CD14-positive monocyte (primary cell): ENCODE measurements at regions not wholly inside any gene's neighbourhood (a gene's known extent, or its start where the extent isn't known, plus 50 kb on each side); places are given as distances from the start of the nearest gene placed in this dataset.

Source experiments
- DNase-seq, 3 donors: peaks; one replicate each; pipeline ENCODE4 v3.0.0-alpha.2; 2011 to 2022
- H2AFZ ChIP-seq: 2 replicates; pipeline ENCODE4 v1.6.0; 2012; ENCODE audit warnings: mild to moderate bottlenecking, low read depth, low read length, inconsistent platforms; ENCODE audit not compliant: insufficient read depth, poor library complexity, severe bottlenecking
- H3K27ac ChIP-seq, 2 donors: 1 replicate in 1 of 2; 2 replicates in 1 of 2; pipeline ENCODE4 v1.5.1; 2012 to 2013; ENCODE audit warnings: low read length in 2 of 2, control low read depth in 1 of 2, inconsistent platforms in 1 of 2, low read depth in 1 of 2, mild to moderate bottlenecking in 1 of 2
- H3K27me3 ChIP-seq, 2 donors: one replicate each; pipeline versions ENCODE4 v1.6.0 to v1.6.1; 2011 to 2013; ENCODE audit warnings: low read length in 2 of 2; ENCODE audit not compliant: control insufficient read depth in 2 of 2, insufficient read depth in 2 of 2
- H3K36me3 ChIP-seq, 2 donors: replicated peaks in 1 of 2; 1 replicate in 1 of 2; 2 replicates in 1 of 2; pipeline versions ENCODE4 v1.5.1 to v1.6.1; 2012 to 2013; ENCODE audit warnings: low read length in 2 of 2, control low read depth in 1 of 2, inconsistent platforms in 1 of 2, mild to moderate bottlenecking in 1 of 2; ENCODE audit not compliant: insufficient read depth in 2 of 2, control insufficient read depth in 1 of 2
- H3K4me1 ChIP-seq, 2 donors: 1 replicate in 1 of 2; 2 replicates in 1 of 2; pipeline versions ENCODE4 v1.5.1 to v1.6.1; 2012 to 2013; ENCODE audit warnings: low read length in 2 of 2, control low read depth in 1 of 2, inconsistent platforms in 1 of 2, mild to moderate bottlenecking in 1 of 2, moderate library complexity in 1 of 2; ENCODE audit not compliant: insufficient read depth in 2 of 2, control insufficient read depth in 1 of 2
- H3K4me2 ChIP-seq: replicated peaks from 2 replicates; pipeline ENCODE3; 2012; ENCODE audit warnings: low read length, moderate library complexity, mild to moderate bottlenecking; ENCODE audit not compliant: poor library complexity, severe bottlenecking; ENCODE audit errors: extremely low read depth
- H3K4me3 ChIP-seq, 3 experiments: fragments of 200-600 bp in 1 of 3; sonication (generic) in 1 of 3; replicated peaks in 1 of 3; 1 replicate in 2 of 3; 2 replicates in 1 of 3; pipeline ENCODE4 v1.5.1; 2011 to 2013; ENCODE audit warnings: low read length in 3 of 3, mild to moderate bottlenecking in 3 of 3, control low read depth in 2 of 3, low read depth in 2 of 3, inconsistent platforms in 1 of 3, moderate library complexity in 1 of 3
- H3K79me2 ChIP-seq: 2 replicates; pipeline ENCODE4 v1.6.0; 2012; ENCODE audit warnings: mild to moderate bottlenecking, control low read depth, inconsistent platforms, low read length, moderate library complexity; ENCODE audit not compliant: insufficient read depth
- H3K9ac ChIP-seq: 2 replicates; pipeline ENCODE4 v1.6.0; 2017; ENCODE audit warnings: low read length, mild to moderate bottlenecking; ENCODE audit not compliant: insufficient read depth, poor library complexity, severe bottlenecking
- H3K9me3 ChIP-seq, 2 donors: replicated peaks in 1 of 2; 1 replicate in 1 of 2; 2 replicates in 1 of 2; pipeline versions ENCODE4 v1.5.1 to v1.6.1; 2012 to 2013; ENCODE audit warnings: low read length in 2 of 2, control low read depth in 1 of 2; ENCODE audit not compliant: control insufficient read depth in 1 of 2, insufficient read depth in 1 of 2
- H4K20me1 ChIP-seq: 2 replicates; pipeline ENCODE4 v1.6.0; 2012; ENCODE audit warnings: mild to moderate bottlenecking, low read length, control low read depth, moderate library complexity; ENCODE audit not compliant: insufficient read depth
- H3K27ac Mint-ChIP-seq, 7 donors: one replicate each; pipeline ENCODE4 v1.8.0; 2020; ENCODE audit warnings: mild to moderate bottlenecking in 7 of 7, mixed read lengths in 7 of 7, moderate library complexity in 6 of 7, inconsistent platforms in 2 of 7
- H3K27me3 Mint-ChIP-seq, 3 donors: one replicate each; pipeline ENCODE4 v1.8.0; 2021 to 2022; ENCODE audit warnings: low read depth in 3 of 3, mild to moderate bottlenecking in 3 of 3, mixed read lengths in 3 of 3, moderate library complexity in 3 of 3, inconsistent platforms in 1 of 3
- H3K36me3 Mint-ChIP-seq, 2 donors: one replicate each; pipeline ENCODE4 v1.8.0; 2020; ENCODE audit warnings: mixed read lengths in 2 of 2, inconsistent platforms in 1 of 2, mild to moderate bottlenecking in 1 of 2
- H3K4me1 Mint-ChIP-seq: one replicate; pipeline ENCODE4 v1.8.0; 2020; ENCODE audit warnings: mild to moderate bottlenecking, mixed read lengths
- H3K4me3 Mint-ChIP-seq, 2 donors: one replicate each; pipeline ENCODE4 v1.8.0; 2020; ENCODE audit warnings: mild to moderate bottlenecking in 2 of 2, mixed read lengths in 2 of 2, moderate library complexity in 1 of 2
- H3K9me3 Mint-ChIP-seq, 7 donors: one replicate each; pipeline ENCODE4 v1.8.0; 2020 to 2022; ENCODE audit warnings: mixed read lengths in 7 of 7, mild to moderate bottlenecking in 6 of 7, moderate library complexity in 6 of 7, inconsistent platforms in 2 of 7
- CTCF ChIP-seq: fragments of 200-600 bp; IDR thresholded peaks from one replicate; pipeline ENCODE4 v1.8.0; 2022; ENCODE audit warnings: antibody characterized with exemption, mild to moderate bottlenecking
- WGBS: methylation state at CpG from one replicate; pipeline ENCODE4 v1.1.5; 2013; ENCODE audit warnings: missing lambda C conversion rate; ENCODE audit not compliant: insufficient coverage; 5-methylcytosine and 5-hydroxymethylcytosine counted together
- intact Hi-C, 2 donors: fragments of 100-400 bp; cut with micrococcal nuclease; formaldehyde crosslinking; loops; one replicate each; pipeline versions ENCODE4 v1.15.0 to v1.15.1; 2023

DNA sequence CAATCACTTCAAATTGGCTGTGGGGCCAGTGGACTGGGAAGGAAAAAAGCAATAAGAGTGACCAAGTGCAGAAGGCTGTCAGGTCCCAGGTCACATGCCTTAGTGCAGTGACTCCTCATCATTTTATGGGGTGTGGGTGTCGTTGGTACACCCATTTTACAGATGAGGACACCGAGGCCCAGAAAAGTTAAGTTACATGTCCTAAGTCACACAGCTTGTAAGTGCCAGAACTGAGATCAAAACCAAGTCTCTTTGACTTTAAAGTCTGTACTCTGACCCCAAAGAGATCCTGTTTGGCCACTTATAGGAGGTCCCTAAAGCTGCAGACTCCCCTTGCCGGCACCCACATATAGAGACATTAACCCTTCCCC is 63.0 kb upstream of the POLG start:
- DNase-seq, result no peak
- no peak overlapping the region for H3K4me3 Mint-ChIP-seq
- 63% methylated on average over 3 of the region's 3 CpGs for WGBS
- H3K4me3 ChIP-seq, result no peak overlapping the region
- H3K79me2 ChIP-seq, result no peaks in the 10 kb centered on the region
- intact Hi-C loops, result loop anchor here in 1 of 2 donors (5.0 kb wide), 1 partner anchor 35 kb away; no protein-coding TSS in a partner anchor
- no peaks in the 10 kb centered on the region for H3K36me3 ChIP-seq
- H3K27ac Mint-ChIP-seq, result no peak overlapping the region
- H3K36me3 Mint-ChIP-seq, result peaks cover 3 to 19% of the 10 kb centered on the region in 2 donors
- no peak overlapping the region for H3K9ac ChIP-seq
- H3K4me1 ChIP-seq, result peaks cover 83 to 89% of the 10 kb centered on the region in 2 donors
- H2AFZ ChIP-seq, result no peak overlapping the region
- no peaks in the 10 kb centered on the region for H4K20me1 ChIP-seq
- H3K27ac ChIP-seq, result no peak overlapping the region
- peaks cover 0 to 10% (median 3%) of the 10 kb centered on the region in 7 donors for H3K9me3 Mint-ChIP-seq
- no peak for TF ChIP-seq CTCF
- peaks cover 79% of the 10 kb centered on the region for H3K4me1 Mint-ChIP-seq
- H3K27me3 ChIP-seq, result peaks cover 14 to 37% of the 10 kb centered on the region in 2 donors
- H3K4me2 ChIP-seq, result no peak overlapping the region
- H3K27me3 Mint-ChIP-seq, result peaks cover 31 to 63% (median 55%) of the 10 kb centered on the region in 3 donors
- no peaks in the 10 kb centered on the region for H3K9me3 ChIP-seq

DNA sequence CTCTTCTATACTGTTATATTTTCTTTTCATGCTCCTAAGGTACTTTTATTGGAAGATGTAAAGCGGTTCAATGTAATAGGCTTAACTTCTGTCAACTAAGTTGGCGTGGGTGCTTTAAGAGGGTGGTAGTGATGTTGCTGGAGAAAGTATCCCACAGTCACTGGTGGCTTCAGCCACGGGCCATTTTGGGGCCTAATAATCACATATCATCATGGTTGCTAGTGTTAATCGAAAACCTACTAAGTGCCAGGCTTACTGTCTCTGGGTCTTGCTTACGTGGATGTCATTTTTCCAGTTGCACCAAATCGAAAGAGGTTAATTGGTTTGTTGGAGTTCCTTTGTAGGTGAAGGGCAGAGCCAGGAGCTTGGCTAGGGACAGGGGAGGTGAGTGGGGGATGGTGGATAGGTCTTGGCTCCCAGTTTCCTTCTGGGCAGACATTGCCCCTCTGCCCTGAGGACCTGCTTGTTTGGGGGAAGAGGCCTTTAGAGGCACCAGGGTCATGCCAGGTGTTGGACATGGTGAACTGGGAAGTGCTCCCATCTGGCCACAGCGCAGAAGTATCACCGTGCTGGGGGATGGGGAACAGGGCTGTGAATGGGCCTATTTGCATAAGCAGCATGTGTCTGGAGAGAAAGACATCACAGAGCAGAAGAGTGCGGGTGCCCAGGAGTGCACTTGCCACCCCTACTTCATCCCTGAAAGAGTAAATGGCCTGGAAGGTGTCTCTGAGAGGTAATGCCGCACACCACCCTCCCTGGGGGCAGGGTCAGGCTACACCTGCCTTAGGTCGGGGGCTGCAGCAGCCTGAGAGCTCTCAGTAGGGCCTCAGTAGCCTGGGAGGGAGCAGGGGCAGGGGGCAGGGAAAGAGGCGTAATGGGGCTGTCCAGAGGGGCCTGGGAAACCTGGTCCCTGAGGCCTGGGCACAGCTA is 62.4 kb upstream of the POLG start:
- Histone ChIP-seq H3K4me2 (peak overlapping the region; percentile 49), H4K20me1 (no peaks in the 10 kb centered on the region), H3K79me2 (no peaks in the 10 kb centered on the region), H3K27me3 (peaks cover 14 to 33% of the 10 kb centered on the region in 2 donors), H2AFZ (no peak overlapping the region), H3K4me3 (no peak overlapping the region), H3K9me3 (no peaks in the 10 kb centered on the region), H3K9ac (no peak overlapping the region), H3K36me3 (no peaks in the 10 kb centered on the region), H3K4me1 (peaks cover 76 to 87% of the 10 kb centered on the region in 2 donors), H3K27ac (no peak overlapping the region)
- intact Hi-C loops, result loop anchor here in 1 of 2 donors (5.0 kb wide), 1 partner anchor 35 kb away; no protein-coding TSS in a partner anchor
- H3K4me1 Mint-ChIP-seq, result peaks cover 79% of the 10 kb centered on the region
- 65% methylated on average over 6 of the region's 12 CpGs for WGBS
- H3K36me3 Mint-ChIP-seq, result peaks cover 7 to 19% of the 10 kb centered on the region in 2 donors
- peaks cover 31 to 59% (median 50%) of the 10 kb centered on the region in 3 donors for H3K27me3 Mint-ChIP-seq
- H3K4me3 Mint-ChIP-seq, result no peak overlapping the region
- no peak for TF ChIP-seq CTCF
- no peak for DNase-seq
- H3K9me3 Mint-ChIP-seq, result peaks cover 0 to 10% (median 3%) of the 10 kb centered on the region in 7 donors
- peak overlapping the region in 1 of 7 donors; percentile 70 for H3K27ac Mint-ChIP-seq
